Esophagus squamous epithelium (tissue), 4 donors: ENCODE measurements at regions not wholly inside any gene's neighbourhood (a gene's known extent, or its start where the extent isn't known, plus 50 kb on each side); places are given as distances from the start of the nearest gene placed in this dataset.
"Not testable (repeated sequence)": the region's sequence is repeated elsewhere in the genome, so short reads cannot be mapped to it uniquely, and the experiment has no call there.

ENCODE experiments used
- POLR2A ChIP-seq, 4 donors: fragments of 450-650 bp; IDR thresholded peaks; one replicate each; pipeline ENCODE4 v1.6.1; 2017; ENCODE audit warnings: antibody characterized with exemption in 4 of 4, mild to moderate bottlenecking in 4 of 4, moderate library complexity in 3 of 4
- TF ChIP-seq, protein P1 (sequence below), 6 experiments: fragments of 450-650 bp in 4 of 6; fragments of 200-600 bp in 2 of 6; sonication (generic) in 2 of 6; IDR thresholded peaks; one replicate each; pipeline ENCODE4 v1.5.1; 2016 to 2019; ENCODE audit warnings: antibody characterized with exemption in 6 of 6, mild to moderate bottlenecking in 4 of 6, moderate library complexity in 4 of 6

DNA sequence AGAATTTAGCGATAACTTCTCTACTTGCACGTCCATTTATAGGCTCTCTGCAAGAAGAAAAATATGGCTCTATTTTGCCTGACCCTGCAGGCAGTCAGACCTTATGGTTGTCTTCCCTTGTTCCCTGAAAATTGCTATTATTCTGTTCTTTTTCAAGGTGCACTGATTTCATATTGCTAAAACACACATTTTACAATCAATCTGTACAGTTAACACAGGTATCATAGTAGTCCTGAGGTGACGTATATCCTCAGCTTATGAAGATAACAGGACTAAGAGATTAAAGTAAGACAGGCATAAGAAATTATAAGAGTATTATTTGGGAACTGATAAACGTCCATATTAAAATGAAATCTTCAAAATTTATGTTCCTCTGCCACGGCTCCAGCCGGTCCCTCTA, 197.0 kb downstream of the SLCO4C1 start:
- TF ChIP-seq, protein P1, sequence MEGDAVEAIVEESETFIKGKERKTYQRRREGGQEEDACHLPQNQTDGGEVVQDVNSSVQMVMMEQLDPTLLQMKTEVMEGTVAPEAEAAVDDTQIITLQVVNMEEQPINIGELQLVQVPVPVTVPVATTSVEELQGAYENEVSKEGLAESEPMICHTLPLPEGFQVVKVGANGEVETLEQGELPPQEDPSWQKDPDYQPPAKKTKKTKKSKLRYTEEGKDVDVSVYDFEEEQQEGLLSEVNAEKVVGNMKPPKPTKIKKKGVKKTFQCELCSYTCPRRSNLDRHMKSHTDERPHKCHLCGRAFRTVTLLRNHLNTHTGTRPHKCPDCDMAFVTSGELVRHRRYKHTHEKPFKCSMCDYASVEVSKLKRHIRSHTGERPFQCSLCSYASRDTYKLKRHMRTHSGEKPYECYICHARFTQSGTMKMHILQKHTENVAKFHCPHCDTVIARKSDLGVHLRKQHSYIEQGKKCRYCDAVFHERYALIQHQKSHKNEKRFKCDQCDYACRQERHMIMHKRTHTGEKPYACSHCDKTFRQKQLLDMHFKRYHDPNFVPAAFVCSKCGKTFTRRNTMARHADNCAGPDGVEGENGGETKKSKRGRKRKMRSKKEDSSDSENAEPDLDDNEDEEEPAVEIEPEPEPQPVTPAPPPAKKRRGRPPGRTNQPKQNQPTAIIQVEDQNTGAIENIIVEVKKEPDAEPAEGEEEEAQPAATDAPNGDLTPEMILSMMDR (IDR thresholded peaks at IDR 0.05) = not testable (repeated sequence)
- not testable (repeated sequence) for TF ChIP-seq POLR2A (IDR thresholded peaks at IDR 0.05)
